GM12878 (cell line): ENCODE measurements at regions not wholly inside any gene's neighbourhood (a gene's known extent, or its start where the extent isn't known, plus 50 kb on each side); places are given as distances from the start of the nearest gene placed in this dataset.

Experiments used
- ATAC-seq: fragments of 200-7000 bp; cut with Tn5 transposase; 3 replicates; pipeline ENCODE4 v1.9.1; 2020; ENCODE audit warnings: mild to moderate bottlenecking, moderate library complexity
- BruUV-seq: library from RNA; stranded (reverse); fragments of 400-500 nt; replicated peaks from 2 replicates; lab custom pipeline; 2021; lab: Mats Ljungman, UMichigan
- CTCF ChIA-PET: fragments of 300-600 bp; sonication (Branson Sonifier 250); formaldehyde crosslinking; extraction: SDS; loops from one replicate; lab custom pipeline; 2021; ENCODE audit warnings: inconsistent platforms; lab: Yijun Ruan, JAX
- POLR2A ChIA-PET: fragments of 350-600 bp; formaldehyde crosslinking; extraction: SDS; loops from one replicate; lab custom pipeline; 2021; ENCODE audit warnings: inconsistent platforms; lab: Charles Lee
- RAD21 ChIA-PET: fragments of 300-600 bp; sonication (Branson Sonifier 250); formaldehyde crosslinking; loops from one replicate; lab custom pipeline; 2023; ENCODE audit warnings: antibody characterized with exemption; ENCODE audit not compliant: unreplicated experiment; lab: Charles Lee
- SMC1A ChIA-PET: fragments of 300-600 bp; sonication (Branson Sonifier 250); formaldehyde crosslinking; loops from one replicate; lab custom pipeline; 2023; ENCODE audit not compliant: unreplicated experiment, uncharacterized antibody; lab: Charles Lee
- DNase-seq: peaks from one replicate; pipeline ENCODE4 v3.0.0-alpha.2; 2011; ENCODE audit warnings: low read depth, low spot score
- FAIRE-seq: peaks from 3 replicates; lab custom pipeline; 2011; peaks lifted over from hg19 to GRCh38; lab: Jason Lieb, UNC
- H2AFZ ChIP-seq: 2 replicates; pipeline ENCODE4 v1.6.0; 2011; ENCODE audit warnings: low read depth, low read length, control low read depth; ENCODE audit not compliant: control insufficient read depth
- H3K27ac ChIP-seq: 2 replicates; pipeline ENCODE4 v1.5.1; 2011; ENCODE audit warnings: control low read depth; ENCODE audit not compliant: control insufficient read depth, insufficient read depth
- H3K27me3 ChIP-seq, 2 experiments: replicated peaks in 1 of 2; 2 replicates each; pipeline versions ENCODE4 v1.6.0 to v1.6.1; 2011; ENCODE audit warnings: low read length in 1 of 2; ENCODE audit not compliant: control insufficient read depth in 2 of 2, insufficient read depth in 2 of 2
- H3K36me3 ChIP-seq, 2 experiments: 2 replicates each; pipeline ENCODE4 v1.5.1; 2011; ENCODE audit warnings: low read length in 1 of 2; ENCODE audit not compliant: control insufficient read depth in 2 of 2, insufficient read depth in 2 of 2
- H3K4me1 ChIP-seq: 2 replicates; pipeline ENCODE4 v1.6.1; 2011; ENCODE audit warnings: mild to moderate bottlenecking, low read length, moderate library complexity, mixed read lengths; ENCODE audit not compliant: control insufficient read depth, insufficient read depth
- H3K4me2 ChIP-seq: 2 replicates; pipeline ENCODE4 v1.6.0; 2011; ENCODE audit warnings: control low read depth; ENCODE audit not compliant: control insufficient read depth, insufficient read depth
- H3K4me3 ChIP-seq: fragments of 200-600 bp; sonication (generic); 2 replicates; pipeline ENCODE4 v1.5.1; 2016
- H3K79me2 ChIP-seq: 2 replicates; pipeline ENCODE4 v1.6.0; 2011; ENCODE audit warnings: low read length; ENCODE audit not compliant: control insufficient read depth, insufficient read depth
- H3K9ac ChIP-seq: 2 replicates; pipeline ENCODE4 v1.8.0; 2011; ENCODE audit warnings: low read length, control low read depth, mixed read lengths; ENCODE audit not compliant: control insufficient read depth, insufficient read depth
- H3K9me3 ChIP-seq: replicated peaks from 3 replicates; pipeline ENCODE4 v1.5.1; 2011; ENCODE audit warnings: mild to moderate bottlenecking, low read length; ENCODE audit not compliant: control insufficient read depth, insufficient read depth
- H4K20me1 ChIP-seq: 2 replicates; pipeline ENCODE4 v1.6.0; 2011; ENCODE audit not compliant: control insufficient read depth, insufficient read depth
- ASH2L ChIP-seq: fragments of 300-600, 200-600 bp; sonication (generic); IDR thresholded peaks from 2 replicates; pipeline ENCODE4 v1.6.1; 2017; ENCODE audit warnings: low read depth, mild to moderate bottlenecking, borderline replicate concordance
- IKZF2 ChIP-seq, 2 experiments: fragments of 450-650 bp; IDR thresholded peaks; 2 replicates each; pipeline ENCODE4 v1.6.1; 2017; ENCODE audit warnings: mild to moderate bottlenecking in 2 of 2, moderate library complexity in 2 of 2
- MEF2A ChIP-seq: IDR thresholded peaks from 2 replicates; pipeline ENCODE4 v1.6.1; 2011; ENCODE audit warnings: low read depth, mild to moderate bottlenecking, low read length, moderate library complexity; ENCODE audit not compliant: insufficient read depth
- MTA2 ChIP-seq: fragments of 450-650 bp; IDR thresholded peaks from 2 replicates; pipeline ENCODE4 v1.6.1; 2016; ENCODE audit warnings: low read depth, mild to moderate bottlenecking, moderate library complexity
- PAX8 ChIP-seq: fragments of 450-650 bp; IDR thresholded peaks from 2 replicates; pipeline ENCODE4 v1.6.1; 2017; ENCODE audit warnings: mild to moderate bottlenecking, moderate library complexity
- POU2F2 ChIP-seq: IDR thresholded peaks from 3 replicates; pipeline ENCODE4 v1.6.1; 2011; ENCODE audit warnings: low read depth, mild to moderate bottlenecking, low read length, borderline replicate concordance
- SMAD1 ChIP-seq: fragments of 450-650 bp; IDR thresholded peaks from 2 replicates; pipeline ENCODE4 v1.6.1; 2018; ENCODE audit warnings: mild to moderate bottlenecking, low read depth; ENCODE audit not compliant: partially characterized antibody
- SREBF2 ChIP-seq: IDR thresholded peaks from 2 replicates; pipeline ENCODE4 v1.6.1; 2012; ENCODE audit warnings: mild to moderate bottlenecking, low read length
- SRF ChIP-seq, 2 experiments: IDR thresholded peaks; 2 replicates each; pipeline ENCODE4 v1.6.1; 2011; ENCODE audit warnings: low read depth in 2 of 2, low read length in 2 of 2, mild to moderate bottlenecking in 1 of 2, moderate library complexity in 1 of 2
- WGBS: methylation state at CpG from one replicate; pipeline ENCODE4 v1.1.6; 2016; ENCODE audit warnings: low lambda C conversion rate; ENCODE audit not compliant: insufficient replicate concordance, insufficient coverage; ENCODE audit errors: missing lambda C conversion rate; 5-methylcytosine and 5-hydroxymethylcytosine counted together
- in situ Hi-C: fragments of 300-500 bp; cut with MboI; formaldehyde crosslinking; loops from 9 replicates; pipeline ENCODE4 v1.14.3; 2018; ENCODE audit warnings: mixed read lengths
- intact Hi-C: fragments of 100-400 bp; cut with micrococcal nuclease; formaldehyde crosslinking; loops from one replicate; pipeline ENCODE4 v1.14.2; 2022; ENCODE audit not compliant: unreplicated experiment
- TF ChIP-seq, protein P1 (sequence below): fragments of 450-650 bp; IDR thresholded peaks from 2 replicates; pipeline ENCODE4 v1.6.1; 2017; ENCODE audit warnings: antibody characterized with exemption, mild to moderate bottlenecking, moderate library complexity
- TF ChIP-seq, protein P2 (sequence below): fragments of 450-650 bp; conservative IDR thresholded peaks from 2 replicates; pipeline ENCODE4 v1.6.1; 2017; ENCODE audit warnings: mild to moderate bottlenecking, moderate library complexity

DNA sequence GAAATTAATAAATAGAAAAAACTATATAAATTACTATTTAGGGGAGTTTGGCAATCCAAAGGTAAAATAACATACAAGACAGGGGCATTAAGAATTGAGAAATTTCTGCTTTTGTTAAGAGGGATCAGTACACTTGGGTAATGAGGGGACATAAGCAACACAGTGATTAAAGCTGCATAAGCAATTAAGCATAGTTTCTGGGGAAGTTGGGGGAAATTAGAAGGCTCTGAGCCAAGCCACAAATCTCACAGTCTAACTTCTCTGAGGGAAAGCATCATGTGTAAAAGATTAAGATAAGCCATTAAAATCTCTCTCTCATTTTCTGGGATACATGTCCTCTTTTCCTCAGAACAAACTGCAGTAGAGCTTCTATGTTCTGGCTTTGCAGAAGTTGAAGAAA is 533.9 kb upstream of the LRFN5 start:
- H3K4me2 ChIP-seq, result no peak overlapping the region
- intact Hi-C loops (no loop called here), in situ Hi-C loops (no loop called here)
- no peaks in the 10 kb centered on the region for H4K20me1 ChIP-seq
- H3K9ac ChIP-seq, result no peak overlapping the region
- no peaks in the 10 kb centered on the region; the same call in 2 of the 3 replicates for H3K9me3 ChIP-seq
- H3K27ac ChIP-seq, result no peak overlapping the region
- FAIRE-seq, result no peak
- no peaks in the 10 kb centered on the region for H3K36me3 ChIP-seq
- CTCF ChIA-PET, result no interaction called here
- TF ChIP-seq MTA2, result peak; percentile 38; the same call in 1 of the 2 replicates
- TF ChIP-seq PAX8, result no peak
- no TSS peak for BruUV-seq
- no peak overlapping the region for H3K4me3 ChIP-seq
- no peaks in the 10 kb centered on the region for H3K4me1 ChIP-seq
- DNase-seq, result no peak
- no peak for ATAC-seq
- SMC1A ChIA-PET, result no interaction called here
- H2AFZ ChIP-seq, result no peak overlapping the region
- H3K79me2 ChIP-seq, result no peaks in the 10 kb centered on the region
- RAD21 ChIA-PET, result no interaction called here
- POLR2A ChIA-PET, result no interaction called here
- no peaks in the 10 kb centered on the region for H3K27me3 ChIP-seq

DNA sequence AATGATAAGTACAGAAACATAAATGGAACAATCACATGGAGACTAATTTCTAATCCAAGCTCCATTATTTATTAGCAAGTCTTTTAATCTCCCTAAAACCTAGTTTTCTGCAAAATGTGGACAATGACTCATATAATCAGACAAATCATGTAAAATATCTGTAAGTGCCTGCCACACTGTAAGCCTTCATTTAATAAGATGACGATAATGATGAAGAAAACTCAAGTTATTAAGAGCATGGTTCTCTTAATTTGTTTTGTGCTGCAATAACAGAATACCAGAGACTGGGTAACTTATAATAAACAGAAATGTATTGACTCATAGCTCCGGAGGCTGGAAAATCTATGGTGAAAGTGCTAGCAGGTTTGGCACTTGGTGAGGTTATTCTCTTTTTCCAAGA is 535.3 kb upstream of the LRFN5 start:
- H3K4me1 ChIP-seq, result no peaks in the 10 kb centered on the region
- H3K36me3 ChIP-seq, result no peaks in the 10 kb centered on the region
- no peak overlapping the region for H2AFZ ChIP-seq
- no TSS peak for BruUV-seq
- no peaks in the 10 kb centered on the region; the same call in 2 of the 3 replicates for H3K9me3 ChIP-seq
- ATAC-seq, result no peak
- no peak for DNase-seq
- TF ChIP-seq SREBF2 (no peak), ASH2L (no peak), SRF (IDR thresholded peaks at IDR 0.05; ENCODE audit: low read depth in 2 of 2, low read length in 2 of 2) (no peak), IKZF2 (IDR thresholded peaks at IDR 0.05) (no peak), SMAD1 (no peak), POU2F2 (no peak), MEF2A (no peak)
- TF ChIP-seq, protein P1, sequence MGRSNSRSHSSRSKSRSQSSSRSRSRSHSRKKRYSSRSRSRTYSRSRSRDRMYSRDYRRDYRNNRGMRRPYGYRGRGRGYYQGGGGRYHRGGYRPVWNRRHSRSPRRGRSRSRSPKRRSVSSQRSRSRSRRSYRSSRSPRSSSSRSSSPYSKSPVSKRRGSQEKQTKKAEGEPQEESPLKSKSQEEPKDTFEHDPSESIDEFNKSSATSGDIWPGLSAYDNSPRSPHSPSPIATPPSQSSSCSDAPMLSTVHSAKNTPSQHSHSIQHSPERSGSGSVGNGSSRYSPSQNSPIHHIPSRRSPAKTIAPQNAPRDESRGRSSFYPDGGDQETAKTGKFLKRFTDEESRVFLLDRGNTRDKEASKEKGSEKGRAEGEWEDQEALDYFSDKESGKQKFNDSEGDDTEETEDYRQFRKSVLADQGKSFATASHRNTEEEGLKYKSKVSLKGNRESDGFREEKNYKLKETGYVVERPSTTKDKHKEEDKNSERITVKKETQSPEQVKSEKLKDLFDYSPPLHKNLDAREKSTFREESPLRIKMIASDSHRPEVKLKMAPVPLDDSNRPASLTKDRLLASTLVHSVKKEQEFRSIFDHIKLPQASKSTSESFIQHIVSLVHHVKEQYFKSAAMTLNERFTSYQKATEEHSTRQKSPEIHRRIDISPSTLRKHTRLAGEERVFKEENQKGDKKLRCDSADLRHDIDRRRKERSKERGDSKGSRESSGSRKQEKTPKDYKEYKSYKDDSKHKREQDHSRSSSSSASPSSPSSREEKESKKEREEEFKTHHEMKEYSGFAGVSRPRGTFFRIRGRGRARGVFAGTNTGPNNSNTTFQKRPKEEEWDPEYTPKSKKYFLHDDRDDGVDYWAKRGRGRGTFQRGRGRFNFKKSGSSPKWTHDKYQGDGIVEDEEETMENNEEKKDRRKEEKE, result no peak
- TF ChIP-seq, protein P2, sequence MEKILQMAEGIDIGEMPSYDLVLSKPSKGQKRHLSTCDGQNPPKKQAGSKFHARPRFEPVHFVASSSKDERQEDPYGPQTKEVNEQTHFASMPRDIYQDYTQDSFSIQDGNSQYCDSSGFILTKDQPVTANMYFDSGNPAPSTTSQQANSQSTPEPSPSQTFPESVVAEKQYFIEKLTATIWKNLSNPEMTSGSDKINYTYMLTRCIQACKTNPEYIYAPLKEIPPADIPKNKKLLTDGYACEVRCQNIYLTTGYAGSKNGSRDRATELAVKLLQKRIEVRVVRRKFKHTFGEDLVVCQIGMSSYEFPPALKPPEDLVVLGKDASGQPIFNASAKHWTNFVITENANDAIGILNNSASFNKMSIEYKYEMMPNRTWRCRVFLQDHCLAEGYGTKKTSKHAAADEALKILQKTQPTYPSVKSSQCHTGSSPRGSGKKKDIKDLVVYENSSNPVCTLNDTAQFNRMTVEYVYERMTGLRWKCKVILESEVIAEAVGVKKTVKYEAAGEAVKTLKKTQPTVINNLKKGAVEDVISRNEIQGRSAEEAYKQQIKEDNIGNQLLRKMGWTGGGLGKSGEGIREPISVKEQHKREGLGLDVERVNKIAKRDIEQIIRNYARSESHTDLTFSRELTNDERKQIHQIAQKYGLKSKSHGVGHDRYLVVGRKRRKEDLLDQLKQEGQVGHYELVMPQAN, result no peak
- H3K27me3 ChIP-seq, result no peaks in the 10 kb centered on the region
- ChIA-PET RAD21 (no interaction called here), POLR2A (no interaction called here), SMC1A (no interaction called here), CTCF (no interaction called here)
- 45% methylated on average over 2 of the region's 2 CpGs for WGBS
- H3K9ac ChIP-seq, result no peak overlapping the region
- in situ Hi-C loops (no loop called here), intact Hi-C loops (no loop called here)
- H3K27ac ChIP-seq, result no peak overlapping the region
- FAIRE-seq, result no peak
- no peak overlapping the region for H3K4me2 ChIP-seq
- H4K20me1 ChIP-seq, result no peaks in the 10 kb centered on the region
- no peak overlapping the region for H3K4me3 ChIP-seq
- no peaks in the 10 kb centered on the region for H3K79me2 ChIP-seq
